ENCODE measurements at regions not wholly inside any gene's neighbourhood (a gene's known extent, or its start where the extent isn't known, plus 50 kb on each side); places are given as distances from the start of the nearest gene placed in this dataset.

GRCh38 chr4:133483600-133484246, 334.6 kb downstream of the PCDH10 start:
- no peak for DNase-seq
- TF ChIP-seq POLR2A (IDR thresholded peaks at IDR 0.05) (no peak), POLR2AphosphoS5 (IDR thresholded peaks at IDR 0.05) (no peak), CTCF (IDR thresholded peaks at IDR 0.05 in 8 of 11, conservative IDR thresholded peaks at IDR 0.05 in 3 of 11) (no peak)
- Histone ChIP-seq H3K27ac (no peak overlapping the region), H3K4me3 (no peak overlapping the region), H3K27me3 (replicated peaks in 1 of 7) (no peaks in the 10 kb centered on the region), H3K9me3 (peaks cover 0 to 2% (median 0%) of the 10 kb centered on the region in 8 donors), H3K36me3 (no peaks in the 10 kb centered on the region), H3K4me1 (no peaks in the 10 kb centered on the region)
- intact Hi-C loops (cut with DNase I; ENCODE audit: low total_unique reads), result no loop called here
- WGBS, 5 donors, result 61 to 77% (median 65%) methylated on average over 4 of the region's 4 CpGs

- intact Hi-C loops (cut with DNase I; ENCODE audit: low total_unique reads), result no loop called here
- DNase-seq, result no peak
Observed at GRCh38 chr4:133476063-133476462, 327.0 kb downstream of the PCDH10 start.

GRCh38 chr4:133474501-133474900, 325.4 kb downstream of the PCDH10 start:
- no peaks in the 10 kb centered on the region for H3K4me1 ChIP-seq
- TF ChIP-seq CTCF (IDR thresholded peaks at IDR 0.05 in 8 of 11, conservative IDR thresholded peaks at IDR 0.05 in 3 of 11), result no peak
- no peak for TF ChIP-seq POLR2AphosphoS5 (IDR thresholded peaks at IDR 0.05)
- TF ChIP-seq POLR2A (IDR thresholded peaks at IDR 0.05), result no peak
- H3K36me3 ChIP-seq, result no peaks in the 10 kb centered on the region
- no peak for DNase-seq
- peaks cover 0 to 2% (median 0%) of the 10 kb centered on the region in 8 donors for H3K9me3 ChIP-seq
- no peaks in the 10 kb centered on the region for H3K27me3 ChIP-seq (replicated peaks in 1 of 7)
- H3K27ac ChIP-seq, result no peak overlapping the region
- intact Hi-C loops (cut with DNase I; ENCODE audit: low total_unique reads), result no loop called here
- no peak overlapping the region for H3K4me3 ChIP-seq
- WGBS, 5 donors, result 78 to 97% (median 91%) methylated on average over 2 of the region's 2 CpGs

More at GRCh38 chr4:133476063-133476462, 327.0 kb downstream of the PCDH10 start:
- Histone ChIP-seq H3K36me3 (no peaks in the 10 kb centered on the region), H3K27ac (no peak overlapping the region), H3K4me3 (no peak overlapping the region), H3K4me1 (no peaks in the 10 kb centered on the region), H3K27me3 (replicated peaks in 1 of 7) (no peaks in the 10 kb centered on the region), H3K9me3 (peaks cover 0 to 2% (median 0%) of the 10 kb centered on the region in 8 donors)
- TF ChIP-seq POLR2AphosphoS5 (IDR thresholded peaks at IDR 0.05) (no peak), POLR2A (IDR thresholded peaks at IDR 0.05) (no peak), CTCF (IDR thresholded peaks at IDR 0.05 in 8 of 11, conservative IDR thresholded peaks at IDR 0.05 in 3 of 11) (no peak)
- WGBS, 5 donors, result 47 to 76% (median 57%) methylated on average over 1 of the region's 1 CpG

GRCh38 chr4:133472244-133472643, 323.1 kb downstream of the PCDH10 start:
- no peak for DNase-seq
- no peaks in the 10 kb centered on the region for H3K36me3 ChIP-seq
- no peaks in the 10 kb centered on the region for H3K27me3 ChIP-seq (replicated peaks in 1 of 7)
- intact Hi-C loops (cut with DNase I; ENCODE audit: low total_unique reads), result no loop called here
- no peak overlapping the region for H3K4me3 ChIP-seq
- TF ChIP-seq POLR2AphosphoS5 (IDR thresholded peaks at IDR 0.05) (no peak), CTCF (IDR thresholded peaks at IDR 0.05 in 8 of 11, conservative IDR thresholded peaks at IDR 0.05 in 3 of 11) (no peak), POLR2A (IDR thresholded peaks at IDR 0.05) (no peak)
- H3K27ac ChIP-seq, result no peak overlapping the region
- no peaks in the 10 kb centered on the region for H3K9me3 ChIP-seq
- WGBS, 5 donors, result 4 to 22% (median 16%) methylated on average over 1 of the region's 1 CpG
- H3K4me1 ChIP-seq, result no peaks in the 10 kb centered on the region
